Neural cell (in vitro differentiated cells): ENCODE measurements at regions not wholly inside any gene's neighbourhood (a gene's known extent, or its start where the extent isn't known, plus 50 kb on each side); places are given as distances from the start of the nearest gene placed in this dataset.

Experiments
- H2AFZ ChIP-seq: fragments of 200-600, 300-800 bp; sonication (generic), shearing (Covaris generic); 2 replicates; pipeline ENCODE4 v1.6.0; 2014; ENCODE audit warnings: low read depth, mild to moderate bottlenecking, antibody characterized with exemption, low read length, moderate library complexity
- H3F3A ChIP-seq: fragments of 200-600 bp; shearing (Covaris generic); 2 replicates; pipeline ENCODE4 v1.6.1; 2016; ENCODE audit warnings: mild to moderate bottlenecking, moderate library complexity, mixed read lengths, antibody characterized with exemption, low read length; ENCODE audit not compliant: insufficient read depth, poor library complexity, severe bottlenecking
- H3K27ac ChIP-seq: fragments of 200-600, 300-800 bp; sonication (generic), shearing (Covaris generic); 2 replicates; pipeline ENCODE4 v1.5.1; 2014; ENCODE audit warnings: mild to moderate bottlenecking, low read length, moderate library complexity
- H3K27me3 ChIP-seq: fragments of 300-800, 200-600 bp; sonication (generic), shearing (Covaris generic); 2 replicates; pipeline ENCODE4 v1.6.0; 2014; ENCODE audit warnings: mild to moderate bottlenecking, low read depth, low read length, moderate library complexity; ENCODE audit not compliant: insufficient read depth
- H3K36me3 ChIP-seq: fragments of 300-800, 200-600 bp; sonication (generic), shearing (Covaris generic); 2 replicates; pipeline ENCODE4 v1.5.1; 2014; ENCODE audit warnings: mild to moderate bottlenecking, antibody characterized with exemption, low read length, moderate library complexity; ENCODE audit not compliant: insufficient read depth
- H3K4me2 ChIP-seq: fragments of 300-800, 200-600 bp; sonication (generic), shearing (Covaris generic); 2 replicates; pipeline ENCODE4 v1.6.0; 2014; ENCODE audit warnings: mild to moderate bottlenecking, low read length
- H3K4me3 ChIP-seq: fragments of 300-800, 200-600 bp; sonication (generic), shearing (Covaris generic); 2 replicates; pipeline ENCODE4 v1.5.1; 2014; ENCODE audit warnings: mild to moderate bottlenecking, low read length, moderate library complexity
- H3K79me2 ChIP-seq: fragments of 200-600 bp; shearing (Covaris generic); replicated peaks from 2 replicates; pipeline ENCODE4 v1.6.0; 2014; ENCODE audit warnings: mild to moderate bottlenecking, low read length, moderate library complexity; ENCODE audit not compliant: insufficient read depth
- H3K9ac ChIP-seq: fragments of 300-800, 200-600 bp; sonication (generic), shearing (Covaris generic); 2 replicates; pipeline ENCODE4 v1.6.1; 2016; ENCODE audit warnings: mild to moderate bottlenecking, low read length, mixed read lengths
- H3K9me2 ChIP-seq: fragments of 200-600 bp; shearing (Covaris generic); 2 replicates; pipeline ENCODE4 v1.6.1; 2016; ENCODE audit warnings: mild to moderate bottlenecking, low read length, mixed read lengths; ENCODE audit not compliant: insufficient read depth
- H3K9me3 ChIP-seq: fragments of 200-600, 300-800 bp; sonication (generic), shearing (Covaris generic); 2 replicates; pipeline ENCODE4 v1.6.1; 2016; ENCODE audit warnings: mild to moderate bottlenecking, mixed run types, low read length, moderate library complexity, mixed read lengths
- H4K20me1 ChIP-seq: fragments of 200-600 bp; shearing (Covaris generic); 2 replicates; pipeline ENCODE4 v1.6.1; 2016; ENCODE audit warnings: mild to moderate bottlenecking, mixed run types; ENCODE audit not compliant: insufficient read depth
- CTCF ChIP-seq: fragments of 450-650 bp; IDR thresholded peaks from 2 replicates; pipeline ENCODE4 v1.5.1; 2014; ENCODE audit warnings: antibody characterized with exemption, mild to moderate bottlenecking, moderate library complexity; ENCODE audit not compliant: poor library complexity, severe bottlenecking
- EP300 ChIP-seq: fragments of 450-650 bp; conservative IDR thresholded peaks from 2 replicates; pipeline ENCODE4 v1.6.1; 2014; ENCODE audit warnings: antibody characterized with exemption, mild to moderate bottlenecking, moderate library complexity; ENCODE audit not compliant: poor library complexity, severe bottlenecking
- EZH2 ChIP-seq: fragments of 200-600, 300-800 bp; shearing (Covaris generic), sonication (generic); IDR thresholded peaks from 2 replicates; pipeline ENCODE4 v1.6.1; 2014; ENCODE audit warnings: antibody characterized with exemption, low read length, borderline replicate concordance, mild to moderate bottlenecking; ENCODE audit not compliant: insufficient read depth, poor library complexity, severe bottlenecking
- MXI1 ChIP-seq: fragments of 450-650 bp; conservative IDR thresholded peaks from 2 replicates; pipeline ENCODE4 v1.6.1; 2014; ENCODE audit warnings: antibody characterized with exemption, mild to moderate bottlenecking; ENCODE audit not compliant: poor library complexity, severe bottlenecking
- POLR2AphosphoS5 ChIP-seq: IDR thresholded peaks from 2 replicates; pipeline ENCODE4 v1.6.1; 2012
- RAD21 ChIP-seq: fragments of 450-650 bp; conservative IDR thresholded peaks from 2 replicates; pipeline ENCODE4 v1.6.1; 2014; ENCODE audit warnings: antibody characterized with exemption, mild to moderate bottlenecking, moderate library complexity
- REST ChIP-seq: IDR thresholded peaks from 2 replicates; pipeline ENCODE4 v1.6.1; 2012; ENCODE audit warnings: borderline replicate concordance
- SMC3 ChIP-seq: fragments of 450-650 bp; conservative IDR thresholded peaks from 2 replicates; pipeline ENCODE4 v1.6.1; 2014; ENCODE audit warnings: antibody characterized with exemption, mild to moderate bottlenecking, moderate library complexity; ENCODE audit not compliant: poor library complexity
- TAF1 ChIP-seq: IDR thresholded peaks from 2 replicates; pipeline ENCODE4 v1.6.1; 2012; ENCODE audit warnings: low read depth

DNA sequence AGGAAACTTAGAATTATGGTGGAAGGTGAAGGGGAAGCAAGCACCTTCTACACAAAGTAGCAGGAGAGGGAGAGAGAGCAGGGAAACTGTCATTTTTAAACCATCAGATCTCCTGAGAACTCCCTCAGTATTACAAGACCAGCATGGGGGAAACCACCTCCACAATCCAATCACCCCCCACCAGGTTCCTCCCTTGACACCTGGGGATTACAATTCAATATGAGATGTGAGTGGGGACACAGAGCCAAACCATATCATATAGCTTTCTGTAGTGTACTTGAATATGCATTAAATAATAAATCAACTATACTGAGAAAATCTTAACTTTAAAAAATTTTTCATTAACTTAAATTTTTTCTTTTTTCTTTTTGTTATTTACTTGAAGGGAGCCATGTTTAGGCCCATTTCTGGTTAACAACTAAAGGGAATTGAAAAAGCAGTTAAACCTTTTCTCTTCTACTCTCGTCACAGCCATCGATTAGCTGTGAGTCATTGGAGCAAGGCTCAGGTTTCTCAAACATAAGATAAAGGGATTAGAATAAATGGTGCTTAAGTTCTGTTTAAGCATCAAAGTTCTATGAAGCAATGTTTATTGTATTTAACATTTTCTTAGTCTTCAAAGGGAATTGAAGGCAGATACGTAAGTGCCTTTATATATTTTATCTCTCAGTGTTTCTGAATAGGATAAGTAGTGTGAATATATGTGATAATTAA, 72.2 kb upstream of the DPT start:
- Histone ChIP-seq H4K20me1 (no peaks in the 10 kb centered on the region), H3K79me2 (no peaks in the 10 kb centered on the region), H2AFZ (no peak overlapping the region), H3K9me3 (no peaks in the 10 kb centered on the region), H3K27ac (no peak overlapping the region), H3K4me3 (no peak overlapping the region), H3K9ac (no peak overlapping the region), H3K27me3 (no peaks in the 10 kb centered on the region), H3K4me2 (no peak overlapping the region), H3F3A (no peaks in the 10 kb centered on the region), H3K36me3 (no peaks in the 10 kb centered on the region), H3K9me2 (no peaks in the 10 kb centered on the region)
- no peak for TF ChIP-seq TAF1
- TF ChIP-seq EP300, result no peak
- TF ChIP-seq SMC3, result no peak
- TF ChIP-seq MXI1, result no peak
- TF ChIP-seq CTCF, result no peak
- no peak for TF ChIP-seq EZH2
- no peak for TF ChIP-seq POLR2AphosphoS5
- no peak for TF ChIP-seq RAD21
- no peak for TF ChIP-seq REST

GRCh38 chr1:168803806-168804510, 75.0 kb upstream of the DPT start:
- no peaks in the 10 kb centered on the region for H3K36me3 ChIP-seq
- no peak overlapping the region for H2AFZ ChIP-seq
- H3K9ac ChIP-seq, result no peak overlapping the region
- H3K4me3 ChIP-seq, result no peak overlapping the region
- H4K20me1 ChIP-seq, result no peaks in the 10 kb centered on the region
- TF ChIP-seq REST (no peak), TAF1 (no peak), CTCF (no peak), POLR2AphosphoS5 (no peak)
- H3F3A ChIP-seq, result no peaks in the 10 kb centered on the region
- no peak overlapping the region for H3K4me2 ChIP-seq
- no peak overlapping the region for H3K27ac ChIP-seq
- H3K79me2 ChIP-seq, result no peaks in the 10 kb centered on the region
- no peaks in the 10 kb centered on the region for H3K9me2 ChIP-seq
- no peaks in the 10 kb centered on the region for H3K27me3 ChIP-seq
- no peaks in the 10 kb centered on the region for H3K9me3 ChIP-seq
